Neuronal stem cell (in vitro differentiated cells): ENCODE measurements at regions not wholly inside any gene's neighbourhood (a gene's known extent, or its start where the extent isn't known, plus 50 kb on each side); places are given as distances from the start of the nearest gene placed in this dataset.

ENCODE experiments used
- DNase-seq: peaks from one replicate; pipeline ENCODE4 v3.0.0-alpha.2; 2013; ENCODE audit warnings: low spot score
- H2AFZ ChIP-seq: one replicate; pipeline ENCODE4 v1.6.1; 2013; ENCODE audit warnings: mild to moderate bottlenecking, low read length, inconsistent platforms
- H2AK5ac ChIP-seq: 2 replicates; pipeline ENCODE4 v1.6.1; 2013; ENCODE audit warnings: low read depth, mild to moderate bottlenecking, inconsistent platforms, low read length, moderate library complexity, mixed read lengths
- H2BK120ac ChIP-seq: 2 replicates; pipeline ENCODE4 v1.6.1; 2013; ENCODE audit warnings: low read depth, mild to moderate bottlenecking, inconsistent platforms, low read length, moderate library complexity, mixed read lengths
- H2BK12ac ChIP-seq: one replicate; pipeline ENCODE4 v1.6.1; 2013; ENCODE audit warnings: low read length, inconsistent platforms
- H2BK15ac ChIP-seq: 2 replicates; pipeline ENCODE4 v1.6.1; 2013; ENCODE audit warnings: mild to moderate bottlenecking, low read length, inconsistent platforms, mixed read lengths
- H2BK5ac ChIP-seq: one replicate; pipeline ENCODE4 v1.6.1; 2013; ENCODE audit warnings: inconsistent platforms, mild to moderate bottlenecking, low read length, moderate library complexity
- H3K14ac ChIP-seq: one replicate; pipeline ENCODE4 v1.6.1; 2013; ENCODE audit warnings: low read length, inconsistent platforms
- H3K18ac ChIP-seq: 2 replicates; pipeline ENCODE4 v1.6.1; 2013; ENCODE audit warnings: low read length, inconsistent platforms
- H3K23ac ChIP-seq: 2 replicates; pipeline ENCODE4 v1.6.1; 2013; ENCODE audit warnings: low read depth, mild to moderate bottlenecking, mixed read lengths, low read length, inconsistent platforms; ENCODE audit not compliant: poor library complexity
- H3K27ac ChIP-seq: replicated peaks from 3 replicates; pipeline ENCODE4 v1.5.1; 2013; ENCODE audit warnings: low read length, inconsistent platforms
- H3K27me3 ChIP-seq, 3 experiments: 2 replicates each; pipeline ENCODE4 v1.6.1; 2013; ENCODE audit warnings: low read length in 3 of 3, mild to moderate bottlenecking in 2 of 3, inconsistent platforms in 1 of 3, low read depth in 1 of 3, mixed read lengths in 1 of 3, moderate library complexity in 1 of 3; ENCODE audit not compliant: control insufficient read depth in 3 of 3, insufficient read depth in 3 of 3
- H3K36me3 ChIP-seq, 2 donors: replicated peaks in 1 of 2; 2 replicates each; pipeline ENCODE4 v1.6.1; 2013; ENCODE audit warnings: low read length in 2 of 2; ENCODE audit not compliant: control insufficient read depth in 2 of 2, insufficient read depth in 2 of 2
- H3K4ac ChIP-seq: 2 replicates; pipeline ENCODE4 v1.6.1; 2013; ENCODE audit warnings: inconsistent platforms, mild to moderate bottlenecking, low read length, moderate library complexity
- H3K4me1 ChIP-seq, 2 donors: 1 replicate in 1 of 2; 2 replicates in 1 of 2; pipeline ENCODE4 v1.6.1; 2013; ENCODE audit warnings: low read length in 2 of 2, low read depth in 1 of 2; ENCODE audit not compliant: control insufficient read depth in 2 of 2, insufficient read depth in 1 of 2
- H3K4me2 ChIP-seq: one replicate; pipeline ENCODE4 v1.6.1; 2013; ENCODE audit warnings: mild to moderate bottlenecking, low read length, inconsistent platforms; ENCODE audit not compliant: insufficient read depth, poor library complexity, severe bottlenecking
- H3K4me3 ChIP-seq, 2 donors: 2 replicates each; pipeline ENCODE4 v1.5.1; 2013; ENCODE audit warnings: low read length in 2 of 2, mild to moderate bottlenecking in 2 of 2, inconsistent platforms in 1 of 2, moderate library complexity in 1 of 2
- H3K79me1 ChIP-seq: one replicate; pipeline ENCODE4 v1.6.1; 2013; ENCODE audit warnings: low read depth, mild to moderate bottlenecking, inconsistent platforms, low read length, moderate library complexity
- H3K9ac ChIP-seq: one replicate; pipeline ENCODE4 v1.6.1; 2013; ENCODE audit warnings: mild to moderate bottlenecking, low read depth, low read length, inconsistent platforms; ENCODE audit not compliant: poor library complexity
- H3K9me3 ChIP-seq, 2 donors: replicated peaks in 1 of 2; 2 replicates each; pipeline versions ENCODE3 to v1.6.1; 2013; ENCODE audit warnings: low read length in 2 of 2, mild to moderate bottlenecking in 2 of 2, inconsistent platforms in 1 of 2, low read depth in 1 of 2, mixed read lengths in 1 of 2, moderate library complexity in 1 of 2; ENCODE audit not compliant: control insufficient read depth in 2 of 2, insufficient read depth in 1 of 2
- H4K8ac ChIP-seq: one replicate; pipeline ENCODE4 v1.6.1; 2013; ENCODE audit warnings: low read depth, mild to moderate bottlenecking, inconsistent platforms, low read length, moderate library complexity
- H4K91ac ChIP-seq: one replicate; pipeline ENCODE4 v1.6.1; 2013; ENCODE audit warnings: low read length, low read depth, mild to moderate bottlenecking, inconsistent platforms; ENCODE audit not compliant: poor library complexity
- WGBS, 2 donors: extraction: QIAGEN DNeasy Blood & Tissue Kit; methylation state at CpG; one replicate each; pipeline ENCODE4 v1.1.7; 2013; ENCODE audit warnings: missing lambda C conversion rate in 2 of 2, mixed read lengths in 1 of 2; ENCODE audit not compliant: insufficient read length in 2 of 2, insufficient replicate concordance in 1 of 2; ENCODE audit errors: extremely low coverage in 2 of 2; 5-methylcytosine and 5-hydroxymethylcytosine counted together

DNA sequence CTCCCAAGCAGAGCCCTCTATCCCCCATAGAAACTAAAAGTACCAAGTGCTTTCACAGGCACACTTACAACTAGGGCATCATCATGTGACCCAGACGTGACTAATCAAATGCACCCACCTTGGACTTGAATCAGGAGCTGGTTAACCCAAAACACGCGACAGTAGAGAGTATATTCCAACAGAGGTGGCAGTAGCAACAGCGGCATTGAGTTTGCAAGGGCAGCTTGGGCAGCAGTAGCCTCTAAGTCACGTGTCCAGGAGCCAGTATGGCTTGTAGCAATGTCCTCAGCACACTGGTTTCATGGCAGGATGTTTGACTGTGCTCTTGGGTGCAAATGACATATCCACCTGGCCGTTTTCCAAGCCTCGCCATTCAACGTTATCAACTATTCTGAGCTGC lies 73.4 kb upstream of the DNAH5 start:
- Histone ChIP-seq H3K27ac (no peak overlapping the region), H2BK12ac (no peak overlapping the region), H2BK120ac (no peak overlapping the region), H3K27me3 (peaks cover 0 to 10% (median 3%) of the 10 kb centered on the region in 3 experiments), H3K4me3 (no peak overlapping the region), H4K8ac (no peak overlapping the region), H4K91ac (no peak overlapping the region), H3K4ac (no peak overlapping the region), H2AK5ac (no peak overlapping the region), H2BK15ac (no peak overlapping the region), H3K23ac (peak overlapping the region; percentile 65), H3K4me1 (no peaks in the 10 kb centered on the region), H3K4me2 (no peak overlapping the region), H3K79me1 (no peaks in the 10 kb centered on the region), H3K9ac (no peak overlapping the region), H2BK5ac (no peak overlapping the region), H3K18ac (peak overlapping the region; percentile 57), H3K36me3 (no peaks in the 10 kb centered on the region), H2AFZ (no peak overlapping the region), H3K14ac (no peak overlapping the region), H3K9me3 (peaks cover 0 to 4% of the 10 kb centered on the region in 2 donors)
- no peak for DNase-seq
- no CpG with 5 or more reads among the region's 8 CpGs for WGBS, 2 donors

DNA sequence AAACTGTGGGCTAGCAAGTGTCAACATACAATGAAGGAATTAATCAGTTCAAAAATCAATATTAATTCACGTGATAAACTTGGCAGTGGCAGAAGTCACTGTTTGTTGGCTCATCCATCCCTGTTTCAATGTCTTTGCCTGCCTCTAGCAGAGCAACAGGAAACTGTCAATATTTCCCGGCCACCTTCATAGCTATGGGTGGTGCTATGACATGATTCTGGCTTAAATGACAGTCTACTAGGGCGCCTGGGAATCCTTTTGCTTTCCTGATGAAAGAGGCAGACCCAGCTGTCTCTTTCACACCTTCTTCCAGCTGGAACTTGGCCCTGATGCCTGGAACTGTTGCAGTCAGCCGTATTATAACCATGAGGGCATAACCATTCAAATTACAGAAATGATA lies 72.1 kb upstream of the DNAH5 start:
- no peak overlapping the region for H3K18ac ChIP-seq
- H3K9ac ChIP-seq = no peak overlapping the region
- H3K4ac ChIP-seq = no peak overlapping the region
- no peak overlapping the region for H2BK5ac ChIP-seq
- no peak overlapping the region for H4K8ac ChIP-seq
- H3K36me3 ChIP-seq = no peaks in the 10 kb centered on the region
- WGBS, 2 donors = no CpG with 5 or more reads among the region's 4 CpGs
- no peak overlapping the region for H3K4me3 ChIP-seq
- no peaks in the 10 kb centered on the region for H3K4me1 ChIP-seq
- no peak overlapping the region for H2AK5ac ChIP-seq
- H3K27me3 ChIP-seq = peaks cover 0 to 11% (median 3%) of the 10 kb centered on the region in 3 experiments
- H3K9me3 ChIP-seq = peaks cover 0 to 4% of the 10 kb centered on the region in 2 donors
- no peak overlapping the region for H2BK15ac ChIP-seq
- no peak overlapping the region for H2BK120ac ChIP-seq
- H2BK12ac ChIP-seq = no peak overlapping the region
- DNase-seq = no peak
- H3K4me2 ChIP-seq = no peak overlapping the region
- H2AFZ ChIP-seq = no peak overlapping the region
- H3K14ac ChIP-seq = no peak overlapping the region
- no peaks in the 10 kb centered on the region for H3K79me1 ChIP-seq
- no peak overlapping the region for H3K27ac ChIP-seq
- no peak overlapping the region for H4K91ac ChIP-seq
- H3K23ac ChIP-seq = no peak overlapping the region

DNA sequence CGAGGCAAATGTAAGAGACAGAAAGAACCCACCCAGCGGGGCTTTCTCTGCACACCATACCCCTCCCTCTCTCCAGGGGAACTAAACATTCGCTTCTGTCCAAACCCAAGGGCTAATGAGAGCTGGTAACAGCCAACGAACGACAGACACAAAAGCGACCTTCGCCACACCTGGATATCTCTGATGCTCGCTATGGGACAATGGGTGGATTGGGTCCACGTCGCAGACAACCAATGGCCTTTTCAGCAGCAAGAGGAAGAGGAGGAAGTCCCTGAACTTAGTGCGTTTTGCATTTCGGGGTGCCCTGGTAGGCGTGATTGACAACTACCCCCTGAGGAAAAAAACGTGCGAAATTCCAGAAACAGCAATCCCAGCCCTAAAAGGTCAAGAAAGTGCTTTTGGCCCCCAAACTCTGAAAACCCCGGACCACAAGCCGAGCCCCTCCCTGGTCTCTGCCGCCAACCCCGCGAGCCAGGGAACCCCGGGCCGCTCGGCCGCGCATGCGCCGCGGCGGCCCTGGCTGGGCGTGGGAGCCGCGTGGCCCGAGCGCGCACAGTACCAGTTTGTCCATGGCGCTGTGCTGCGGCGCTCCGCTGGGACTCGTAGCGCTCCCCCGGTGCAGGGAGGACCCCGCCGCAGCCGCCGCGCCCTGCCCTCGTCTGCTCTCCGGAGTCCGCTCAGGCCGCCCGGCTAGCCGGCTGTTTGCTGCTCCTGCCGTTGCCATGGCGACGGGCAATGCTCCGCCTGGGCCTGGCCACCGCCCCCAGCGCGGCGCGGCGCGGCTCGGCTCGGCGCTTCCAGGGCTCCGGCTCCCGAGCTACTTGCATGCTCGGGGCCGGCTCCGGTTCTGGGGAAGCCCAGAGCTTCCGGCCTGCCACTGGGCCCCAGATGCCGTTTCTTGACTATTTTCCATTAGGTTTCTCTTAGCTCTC lies 66.9 kb upstream of the DNAH5 start:
- no peaks in the 10 kb centered on the region for H3K9me3 ChIP-seq
- peak overlapping the region; percentile 45 for H3K9ac ChIP-seq
- H4K91ac ChIP-seq = no peak overlapping the region
- H3K4ac ChIP-seq = no peak overlapping the region
- H2BK15ac ChIP-seq = no peak overlapping the region
- H3K4me1 ChIP-seq = peaks cover 0 to 4% of the 10 kb centered on the region in 2 donors
- H3K79me1 ChIP-seq = no peaks in the 10 kb centered on the region
- H3K4me3 ChIP-seq = peak overlapping the region; percentile 46 to 86
- H3K27me3 ChIP-seq = peaks cover 0 to 35% (median 0%) of the 10 kb centered on the region in 3 experiments
- no peak overlapping the region for H3K23ac ChIP-seq
- H2AK5ac ChIP-seq = no peak overlapping the region
- peak; percentile 90 for DNase-seq
- no peaks in the 10 kb centered on the region for H3K36me3 ChIP-seq
- H2BK120ac ChIP-seq = no peak overlapping the region
- peak overlapping the region; percentile 78 for H3K4me2 ChIP-seq
- no peak overlapping the region for H2BK12ac ChIP-seq
- H3K18ac ChIP-seq = peak overlapping the region; percentile 79
- H2BK5ac ChIP-seq = peak overlapping the region; percentile 69
- H2AFZ ChIP-seq = peak overlapping the region; percentile 86
- peak overlapping the region; percentile 77 for H3K27ac ChIP-seq
- no peak overlapping the region for H4K8ac ChIP-seq
- no peak overlapping the region for H3K14ac ChIP-seq
- WGBS, 2 donors = no CpG with 5 or more reads among the region's 74 CpGs

DNA sequence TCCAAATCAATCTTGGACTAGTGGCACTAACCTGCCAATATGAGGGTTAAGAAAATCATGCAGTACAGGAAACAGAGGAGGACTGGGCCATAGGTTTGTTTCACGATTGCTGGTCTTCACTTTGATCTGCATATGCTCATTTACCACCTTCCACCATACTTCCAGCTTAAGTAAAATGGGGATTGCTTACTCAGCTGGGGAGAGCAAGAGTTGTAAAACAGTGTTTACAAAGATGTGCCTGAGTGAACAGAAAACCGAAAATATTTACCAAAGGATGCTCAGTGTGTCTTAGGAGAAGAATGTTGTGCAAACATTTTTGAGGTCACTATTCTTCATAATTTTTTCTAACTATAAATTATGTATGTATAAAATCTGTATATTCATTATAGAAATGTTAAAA lies 65.1 kb upstream of the DNAH5 start:
- H3K4me2 ChIP-seq = no peak overlapping the region
- peaks cover 0 to 4% of the 10 kb centered on the region in 2 donors for H3K4me1 ChIP-seq
- H3K36me3 ChIP-seq = no peaks in the 10 kb centered on the region
- H2BK5ac ChIP-seq = no peak overlapping the region
- no peak overlapping the region for H2AK5ac ChIP-seq
- no peak overlapping the region for H2BK12ac ChIP-seq
- no peak overlapping the region for H2BK120ac ChIP-seq
- no peak overlapping the region for H4K8ac ChIP-seq
- no peak overlapping the region for H2AFZ ChIP-seq
- no peak overlapping the region for H2BK15ac ChIP-seq
- H3K23ac ChIP-seq = no peak overlapping the region
- no peak overlapping the region for H4K91ac ChIP-seq
- no peak overlapping the region for H3K4ac ChIP-seq
- H3K9ac ChIP-seq = no peak overlapping the region
- no peak overlapping the region for H3K4me3 ChIP-seq
- no peaks in the 10 kb centered on the region for H3K9me3 ChIP-seq
- H3K27ac ChIP-seq = no peak overlapping the region
- DNase-seq = no peak
- no CpG with 5 or more reads among the region's 2 CpGs for WGBS, 2 donors
- no peak overlapping the region for H3K14ac ChIP-seq
- H3K79me1 ChIP-seq = no peaks in the 10 kb centered on the region
- peaks cover 0 to 38% (median 0%) of the 10 kb centered on the region in 3 experiments for H3K27me3 ChIP-seq
- no peak overlapping the region for H3K18ac ChIP-seq
